RWPE1 (cell line): ENCODE measurements at regions not wholly inside any gene's neighbourhood (a gene's known extent, or its start where the extent isn't known, plus 50 kb on each side); places are given as distances from the start of the nearest gene placed in this dataset.

Experiments
- CTCF ChIA-PET: fragments of 350-600 bp; sonication (Branson Sonifier 250); formaldehyde crosslinking; extraction: SDS; loops from one replicate; lab custom pipeline; 2021; lab: Yijun Ruan, JAX
- POLR2A ChIA-PET: fragments of 400-600 bp; formaldehyde crosslinking; extraction: SDS; loops from one replicate; lab custom pipeline; 2020; ENCODE audit warnings: antibody characterized with exemption; ENCODE audit not compliant: low non-redundant PET; lab: Yijun Ruan, JAX
- DNase-seq: peaks from one replicate; pipeline ENCODE4 v3.0.0; 2012; ENCODE audit warnings: low spot score
- H3K27ac ChIP-seq: fragments of 450-650 bp; 2 replicates; pipeline ENCODE4 v1.5.1; 2017
- TF ChIP-seq, protein P1 (sequence below): fragments of 450-650 bp; conservative IDR thresholded peaks from 2 replicates; pipeline ENCODE4 v1.5.1; 2017; ENCODE audit warnings: low read depth, mild to moderate bottlenecking

DNA sequence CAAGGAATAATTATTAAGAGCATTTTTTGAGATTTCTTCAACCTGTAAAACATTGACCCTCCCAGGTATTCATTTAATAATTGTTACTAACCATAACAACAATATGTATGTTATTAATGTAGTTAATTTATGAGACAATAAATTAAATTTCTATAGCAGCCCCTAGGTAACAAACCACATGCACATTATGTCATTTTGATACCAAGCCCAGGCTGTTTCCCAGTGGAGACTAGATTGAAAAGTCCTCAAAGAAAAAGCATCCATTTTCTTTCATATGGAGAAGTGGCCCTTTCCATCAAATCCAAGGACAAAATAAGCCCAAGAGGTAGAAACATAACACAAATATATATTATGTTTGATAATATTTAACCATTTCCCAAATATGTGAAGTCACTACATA lies 104.3 kb upstream of the GK2 start:
- POLR2A ChIA-PET, result no interaction called here
- H3K27ac ChIP-seq, result no peak overlapping the region
- CTCF ChIA-PET, result interaction anchor here (0.7 kb wide), 1 partner anchor 430 kb away, joined by 3 read pairs; no protein-coding TSS in a partner anchor
- DNase-seq, result no peak
- TF ChIP-seq, protein P1, sequence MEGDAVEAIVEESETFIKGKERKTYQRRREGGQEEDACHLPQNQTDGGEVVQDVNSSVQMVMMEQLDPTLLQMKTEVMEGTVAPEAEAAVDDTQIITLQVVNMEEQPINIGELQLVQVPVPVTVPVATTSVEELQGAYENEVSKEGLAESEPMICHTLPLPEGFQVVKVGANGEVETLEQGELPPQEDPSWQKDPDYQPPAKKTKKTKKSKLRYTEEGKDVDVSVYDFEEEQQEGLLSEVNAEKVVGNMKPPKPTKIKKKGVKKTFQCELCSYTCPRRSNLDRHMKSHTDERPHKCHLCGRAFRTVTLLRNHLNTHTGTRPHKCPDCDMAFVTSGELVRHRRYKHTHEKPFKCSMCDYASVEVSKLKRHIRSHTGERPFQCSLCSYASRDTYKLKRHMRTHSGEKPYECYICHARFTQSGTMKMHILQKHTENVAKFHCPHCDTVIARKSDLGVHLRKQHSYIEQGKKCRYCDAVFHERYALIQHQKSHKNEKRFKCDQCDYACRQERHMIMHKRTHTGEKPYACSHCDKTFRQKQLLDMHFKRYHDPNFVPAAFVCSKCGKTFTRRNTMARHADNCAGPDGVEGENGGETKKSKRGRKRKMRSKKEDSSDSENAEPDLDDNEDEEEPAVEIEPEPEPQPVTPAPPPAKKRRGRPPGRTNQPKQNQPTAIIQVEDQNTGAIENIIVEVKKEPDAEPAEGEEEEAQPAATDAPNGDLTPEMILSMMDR, result no peak

DNA sequence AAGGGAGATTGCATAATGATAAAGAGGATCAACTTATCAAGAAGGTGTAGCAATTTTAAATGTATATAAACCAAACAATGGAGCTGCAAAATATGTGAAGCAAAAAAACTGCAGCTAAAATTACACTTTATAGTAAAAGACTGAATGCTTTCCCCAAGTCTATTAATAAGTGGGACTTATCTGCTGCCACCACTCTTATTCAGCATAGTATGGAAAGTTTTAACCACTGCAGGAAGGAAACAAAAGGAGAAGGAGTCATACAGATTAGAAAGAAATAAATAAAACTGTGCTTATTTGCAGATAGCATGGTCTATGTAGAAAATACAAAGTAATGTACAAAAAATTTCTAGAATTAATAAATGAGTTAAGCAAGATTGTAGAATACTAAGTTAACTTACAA lies 94.1 kb upstream of the GK2 start:
- ChIA-PET CTCF (no interaction called here), POLR2A (no interaction called here)
- H3K27ac ChIP-seq, result no peak overlapping the region
- TF ChIP-seq, protein P1, result no peak
- DNase-seq, result no peak

DNA sequence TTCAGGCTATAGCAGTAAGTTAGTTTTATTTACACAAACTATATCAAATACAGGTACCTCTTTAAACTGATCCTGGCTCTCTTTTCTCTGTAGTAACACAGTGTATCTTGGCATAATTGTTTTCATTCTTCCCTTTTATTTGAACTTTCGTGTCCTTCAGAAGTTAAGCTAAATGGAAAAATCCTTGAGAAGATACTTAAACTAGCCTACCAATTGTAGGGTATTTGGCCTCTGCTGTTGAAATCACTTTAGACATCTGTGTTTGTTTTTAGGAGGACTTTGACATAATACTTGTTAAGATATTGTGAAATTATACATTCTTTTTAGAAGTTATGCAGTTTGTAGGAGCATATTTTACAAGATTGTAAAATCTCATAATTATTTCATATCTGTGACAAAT lies 90.3 kb upstream of the GK2 start:
- DNase-seq, result no peak
- CTCF ChIA-PET, result no interaction called here
- POLR2A ChIA-PET, result no interaction called here
- H3K27ac ChIP-seq, result no peak overlapping the region
- TF ChIP-seq, protein P1, result no peak

DNA sequence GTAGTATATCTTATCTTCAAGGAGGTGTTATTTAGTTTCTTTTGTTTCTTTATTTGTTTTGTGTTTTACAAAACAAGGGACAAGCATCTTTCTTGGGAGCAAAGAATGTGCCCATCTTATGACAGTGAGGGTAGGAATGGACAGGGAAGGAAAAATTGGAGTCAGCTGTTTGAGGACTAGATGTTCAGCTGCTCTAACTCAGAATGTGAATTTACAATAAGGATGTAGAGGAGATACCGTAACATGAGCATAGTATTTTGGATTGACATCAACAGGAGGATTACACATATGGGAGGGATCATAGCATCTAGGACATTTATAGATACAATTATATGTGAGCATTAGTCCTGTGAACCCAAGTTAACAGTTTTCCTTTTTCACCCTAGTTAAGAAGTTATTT lies 89.0 kb upstream of the GK2 start:
- TF ChIP-seq, protein P1, result no peak
- ChIA-PET POLR2A (no interaction called here), CTCF (no interaction called here)
- no peak overlapping the region for H3K27ac ChIP-seq
- no peak for DNase-seq

DNA sequence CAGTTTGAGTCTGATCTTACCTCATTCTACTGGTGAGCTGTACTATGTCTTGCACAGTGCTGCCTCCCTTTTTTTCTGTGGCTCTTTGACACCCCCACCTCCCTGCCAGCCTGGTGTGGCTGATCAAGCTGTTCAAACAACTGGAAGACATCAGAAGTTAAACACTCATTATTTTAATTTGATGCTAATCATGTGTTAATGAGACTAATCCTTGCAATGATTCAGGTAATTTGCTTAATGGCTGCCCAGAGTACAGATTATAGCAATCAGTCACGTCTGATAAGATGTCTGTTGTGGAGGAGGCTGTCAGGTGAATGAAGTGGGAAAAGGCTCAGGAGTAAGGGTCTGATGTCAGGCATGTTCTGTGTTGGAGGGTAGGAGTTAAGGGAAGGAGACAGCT lies 87.4 kb upstream of the GK2 start:
- CTCF ChIA-PET, result no interaction called here
- POLR2A ChIA-PET, result no interaction called here
- DNase-seq, result no peak
- H3K27ac ChIP-seq, result no peak overlapping the region
- TF ChIP-seq, protein P1, result no peak

DNA sequence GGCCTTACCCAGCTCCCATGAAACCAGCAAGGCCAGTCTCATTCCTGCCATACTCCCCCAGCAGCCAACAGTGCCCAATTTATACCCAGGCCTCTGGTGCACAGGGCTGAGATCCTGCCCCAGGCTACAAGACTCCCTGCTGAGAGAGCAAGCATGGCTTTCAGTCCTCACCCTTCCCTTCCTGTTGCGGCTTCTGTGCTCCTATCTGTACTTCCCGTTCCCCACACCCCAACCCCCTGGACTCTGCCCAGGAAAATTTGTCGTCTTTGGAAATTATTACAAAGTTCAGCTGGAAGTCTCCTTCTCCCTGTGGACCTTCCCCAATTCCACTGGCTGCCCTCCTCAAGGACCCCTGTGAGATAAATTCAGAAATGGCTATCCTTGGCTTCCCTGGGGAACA lies 84.1 kb upstream of the GK2 start:
- DNase-seq, result no peak
- POLR2A ChIA-PET, result no interaction called here
- no peak overlapping the region for H3K27ac ChIP-seq
- TF ChIP-seq, protein P1, result no peak
- CTCF ChIA-PET, result no interaction called here

DNA sequence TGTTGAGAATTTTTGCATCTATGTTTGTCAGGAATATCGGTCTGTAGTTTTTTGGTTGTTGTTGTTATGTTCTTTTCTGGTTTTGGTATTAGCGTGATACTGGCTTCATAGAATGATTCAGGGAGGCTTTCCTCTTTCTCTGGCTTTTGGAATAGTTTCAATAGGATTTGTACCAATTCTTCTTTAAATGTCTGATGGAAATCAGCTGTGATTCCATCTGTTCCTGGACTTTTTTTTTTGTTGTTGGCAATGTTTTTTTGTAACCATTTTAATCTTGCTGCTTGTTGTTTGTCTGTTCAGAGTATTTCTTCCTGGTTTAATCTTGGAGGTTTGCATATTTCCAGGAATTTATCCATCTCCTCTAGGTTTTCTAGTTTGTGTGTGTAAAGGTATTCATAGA lies 81.5 kb upstream of the GK2 start:
- POLR2A ChIA-PET, result no interaction called here

More for the DNA sequence above, 81.5 kb upstream of the GK2 start:
- CTCF ChIA-PET, result interaction anchor here (0.7 kb wide), 1 partner anchor 584 kb away, joined by 7 read pairs; no protein-coding TSS in a partner anchor
- DNase-seq, result no peak
- H3K27ac ChIP-seq, result no peak overlapping the region
- TF ChIP-seq, protein P1, result no peak
